HL-60 (cell line): ENCODE measurements at regions not wholly inside any gene's neighbourhood (a gene's known extent, or its start where the extent isn't known, plus 50 kb on each side); places are given as distances from the start of the nearest gene placed in this dataset.

Source experiments
- DNase-seq, 2 experiments: peaks; one replicate each; pipeline ENCODE4 v3.0.0-alpha.2; 2010 to 2020; ENCODE audit warnings: low read depth in 1 of 2, low spot score in 1 of 2
- H3K27ac ChIP-seq: fragments of 250-450 bp; sonication (Bioruptor Pico); replicated peaks from 2 replicates; pipeline ENCODE4 v1.5.1; 2020; ENCODE audit warnings: mild to moderate bottlenecking, moderate library complexity
- H3K27me3 ChIP-seq: fragments of 250-450 bp; sonication (Bioruptor Pico); 2 replicates; pipeline ENCODE4 v1.5.1; 2021; ENCODE audit warnings: mild to moderate bottlenecking, moderate library complexity; ENCODE audit not compliant: insufficient read depth, poor library complexity, severe bottlenecking
- H3K4me3 ChIP-seq: replicated peaks from 2 replicates; pipeline ENCODE4 v1.5.1; 2011; ENCODE audit warnings: mild to moderate bottlenecking, control low read depth, low read length; ENCODE audit not compliant: insufficient read depth
- GABPA ChIP-seq: IDR thresholded peaks from 2 replicates; pipeline ENCODE4 v1.6.1; 2012; ENCODE audit warnings: low read depth
- POLR2AphosphoS5 ChIP-seq: IDR thresholded peaks from 2 replicates; pipeline ENCODE4 v1.6.1; 2012; ENCODE audit warnings: low read depth
- SPI1 ChIP-seq: IDR thresholded peaks from 2 replicates; pipeline ENCODE4 v1.6.1; 2012; ENCODE audit warnings: low read depth, mild to moderate bottlenecking, borderline replicate concordance
- TF ChIP-seq, protein P1 (sequence below): IDR thresholded peaks from one replicate; pipeline ENCODE4 v1.5.1; 2011; ENCODE audit warnings: low read length, control low read depth, inconsistent platforms; ENCODE audit not compliant: insufficient read depth
- TF ChIP-seq, protein P2 (sequence below): IDR thresholded peaks from 2 replicates; pipeline ENCODE4 v1.6.1; 2012; ENCODE audit warnings: low read depth; ENCODE audit not compliant: insufficient replicate concordance

DNA sequence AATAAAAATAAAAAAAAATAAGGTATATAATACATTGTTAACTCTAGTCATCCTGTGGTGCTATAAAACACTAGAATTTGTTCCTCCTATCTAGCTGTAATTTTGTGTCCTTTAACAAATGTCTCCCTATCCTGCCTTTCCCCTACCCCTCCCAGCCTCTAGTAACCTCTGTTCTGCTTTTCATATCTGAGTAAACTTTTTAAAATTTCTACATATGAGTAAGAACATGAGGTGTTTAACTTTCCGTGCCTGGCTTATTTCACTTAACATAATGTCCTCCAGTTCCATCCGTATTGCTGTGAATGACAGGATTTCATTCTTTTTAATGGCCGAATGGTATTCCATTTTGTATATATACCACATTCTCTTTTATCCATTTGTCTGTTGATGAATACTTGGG, 71.3 kb upstream of the GNG2 start:
- Histone ChIP-seq H3K27me3 (no peaks in the 10 kb centered on the region), H3K27ac (no peak overlapping the region), H3K4me3 (no peak overlapping the region)
- no peak for TF ChIP-seq POLR2AphosphoS5
- no peak for DNase-seq

DNA sequence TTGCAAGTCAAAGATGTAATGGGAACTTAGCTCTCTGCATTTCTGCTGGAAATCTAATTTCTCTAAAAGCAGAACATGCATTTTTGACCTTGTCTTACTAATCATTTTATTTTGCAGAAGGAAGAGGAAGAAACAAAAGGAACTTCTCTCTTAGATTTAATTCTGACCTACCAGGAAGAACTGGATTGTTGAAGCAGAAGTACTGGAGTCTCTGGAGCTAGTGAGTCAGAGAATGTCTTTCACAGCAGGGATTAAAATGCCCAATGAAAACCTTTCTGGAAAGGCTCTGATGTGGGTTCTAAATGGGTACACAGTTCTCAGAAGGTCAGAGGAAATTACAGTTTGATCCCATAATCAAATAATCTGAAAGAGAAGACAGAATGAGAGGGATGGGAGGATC, 70.8 kb upstream of the GNG2 start:
- TF ChIP-seq POLR2AphosphoS5: no peak
- TF ChIP-seq GABPA: no peak
- no peak for TF ChIP-seq SPI1
- TF ChIP-seq, protein P1, sequence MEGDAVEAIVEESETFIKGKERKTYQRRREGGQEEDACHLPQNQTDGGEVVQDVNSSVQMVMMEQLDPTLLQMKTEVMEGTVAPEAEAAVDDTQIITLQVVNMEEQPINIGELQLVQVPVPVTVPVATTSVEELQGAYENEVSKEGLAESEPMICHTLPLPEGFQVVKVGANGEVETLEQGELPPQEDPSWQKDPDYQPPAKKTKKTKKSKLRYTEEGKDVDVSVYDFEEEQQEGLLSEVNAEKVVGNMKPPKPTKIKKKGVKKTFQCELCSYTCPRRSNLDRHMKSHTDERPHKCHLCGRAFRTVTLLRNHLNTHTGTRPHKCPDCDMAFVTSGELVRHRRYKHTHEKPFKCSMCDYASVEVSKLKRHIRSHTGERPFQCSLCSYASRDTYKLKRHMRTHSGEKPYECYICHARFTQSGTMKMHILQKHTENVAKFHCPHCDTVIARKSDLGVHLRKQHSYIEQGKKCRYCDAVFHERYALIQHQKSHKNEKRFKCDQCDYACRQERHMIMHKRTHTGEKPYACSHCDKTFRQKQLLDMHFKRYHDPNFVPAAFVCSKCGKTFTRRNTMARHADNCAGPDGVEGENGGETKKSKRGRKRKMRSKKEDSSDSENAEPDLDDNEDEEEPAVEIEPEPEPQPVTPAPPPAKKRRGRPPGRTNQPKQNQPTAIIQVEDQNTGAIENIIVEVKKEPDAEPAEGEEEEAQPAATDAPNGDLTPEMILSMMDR: no peak
- TF ChIP-seq, protein P2, sequence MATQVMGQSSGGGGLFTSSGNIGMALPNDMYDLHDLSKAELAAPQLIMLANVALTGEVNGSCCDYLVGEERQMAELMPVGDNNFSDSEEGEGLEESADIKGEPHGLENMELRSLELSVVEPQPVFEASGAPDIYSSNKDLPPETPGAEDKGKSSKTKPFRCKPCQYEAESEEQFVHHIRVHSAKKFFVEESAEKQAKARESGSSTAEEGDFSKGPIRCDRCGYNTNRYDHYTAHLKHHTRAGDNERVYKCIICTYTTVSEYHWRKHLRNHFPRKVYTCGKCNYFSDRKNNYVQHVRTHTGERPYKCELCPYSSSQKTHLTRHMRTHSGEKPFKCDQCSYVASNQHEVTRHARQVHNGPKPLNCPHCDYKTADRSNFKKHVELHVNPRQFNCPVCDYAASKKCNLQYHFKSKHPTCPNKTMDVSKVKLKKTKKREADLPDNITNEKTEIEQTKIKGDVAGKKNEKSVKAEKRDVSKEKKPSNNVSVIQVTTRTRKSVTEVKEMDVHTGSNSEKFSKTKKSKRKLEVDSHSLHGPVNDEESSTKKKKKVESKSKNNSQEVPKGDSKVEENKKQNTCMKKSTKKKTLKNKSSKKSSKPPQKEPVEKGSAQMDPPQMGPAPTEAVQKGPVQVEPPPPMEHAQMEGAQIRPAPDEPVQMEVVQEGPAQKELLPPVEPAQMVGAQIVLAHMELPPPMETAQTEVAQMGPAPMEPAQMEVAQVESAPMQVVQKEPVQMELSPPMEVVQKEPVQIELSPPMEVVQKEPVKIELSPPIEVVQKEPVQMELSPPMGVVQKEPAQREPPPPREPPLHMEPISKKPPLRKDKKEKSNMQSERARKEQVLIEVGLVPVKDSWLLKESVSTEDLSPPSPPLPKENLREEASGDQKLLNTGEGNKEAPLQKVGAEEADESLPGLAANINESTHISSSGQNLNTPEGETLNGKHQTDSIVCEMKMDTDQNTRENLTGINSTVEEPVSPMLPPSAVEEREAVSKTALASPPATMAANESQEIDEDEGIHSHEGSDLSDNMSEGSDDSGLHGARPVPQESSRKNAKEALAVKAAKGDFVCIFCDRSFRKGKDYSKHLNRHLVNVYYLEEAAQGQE: no peak
- Histone ChIP-seq H3K27ac (no peak overlapping the region), H3K4me3 (no peak overlapping the region), H3K27me3 (no peaks in the 10 kb centered on the region)
- peak in 1 of 2 experiments; percentile 12 for DNase-seq

DNA sequence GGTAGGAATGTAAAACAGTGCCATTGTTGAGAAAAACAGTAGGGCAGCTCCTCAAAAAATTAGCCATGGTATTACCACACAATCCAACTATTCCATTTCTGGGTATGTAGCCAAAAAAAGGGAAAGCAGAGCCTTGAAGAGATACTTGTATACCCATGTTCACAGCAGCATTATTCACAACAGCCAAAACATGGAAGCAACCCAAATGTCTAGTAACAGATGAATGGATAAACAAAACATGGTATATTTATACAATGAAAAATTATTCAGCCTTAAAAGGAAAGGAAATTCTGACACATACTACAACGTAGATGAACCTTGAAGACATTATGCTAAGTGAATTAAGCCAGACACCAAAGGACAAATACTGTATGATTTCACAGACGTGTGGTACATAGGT, 67.6 kb upstream of the GNG2 start:
- Histone ChIP-seq H3K27me3 (no peaks in the 10 kb centered on the region), H3K27ac (no peak overlapping the region), H3K4me3 (no peak overlapping the region)
- DNase-seq: no peak
- TF ChIP-seq GABPA (no peak), SPI1 (no peak), POLR2AphosphoS5 (no peak)
- TF ChIP-seq, protein P2: no peak
- TF ChIP-seq, protein P1: no peak

DNA sequence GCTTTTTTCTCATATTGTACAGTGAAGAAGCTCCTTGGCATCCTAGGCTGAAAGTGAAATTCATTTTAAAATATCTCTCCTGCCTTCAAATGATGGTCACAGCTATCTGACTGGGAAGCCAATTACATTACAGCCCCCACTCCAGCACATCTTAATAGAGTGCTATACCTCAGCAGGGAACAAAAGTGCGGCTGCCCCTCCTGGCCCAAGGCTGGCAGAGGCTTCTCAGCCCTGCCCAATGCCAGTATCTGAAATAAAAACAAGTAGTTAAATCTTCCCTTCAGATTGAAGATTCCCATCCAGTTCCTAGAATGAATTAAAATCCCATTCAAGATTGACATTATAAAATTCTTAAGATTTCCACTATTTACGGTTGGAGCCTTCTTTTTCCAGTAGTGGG, 54.9 kb upstream of the GNG2 start:
- no peak overlapping the region for H3K4me3 ChIP-seq
- no peak overlapping the region for H3K27ac ChIP-seq
- TF ChIP-seq POLR2AphosphoS5 (no peak), SPI1 (no peak), GABPA (no peak)
- TF ChIP-seq, protein P1: no peak
- TF ChIP-seq, protein P2: no peak
- no peak for DNase-seq
- H3K27me3 ChIP-seq: no peaks in the 10 kb centered on the region
